WERI-Rb-1 (cell line): ENCODE measurements at regions not wholly inside any gene's neighbourhood (a gene's known extent, or its start where the extent isn't known, plus 50 kb on each side); places are given as distances from the start of the nearest gene placed in this dataset.

Experiments used
- DNase-seq: peaks from one replicate; pipeline ENCODE4 v3.0.0-alpha.2; 2020
- H3K27ac ChIP-seq: fragments of 250-450 bp; sonication (Bioruptor Pico); 2 replicates; pipeline ENCODE4 v1.5.1; 2020; ENCODE audit warnings: mild to moderate bottlenecking, moderate library complexity
- H3K27me3 ChIP-seq: fragments of 250-450 bp; sonication (Bioruptor Pico); 2 replicates; pipeline ENCODE4 v1.5.1; 2021; ENCODE audit warnings: mild to moderate bottlenecking, low read depth, moderate library complexity; ENCODE audit not compliant: insufficient read depth, severe bottlenecking
- H3K36me3 ChIP-seq: fragments of 250-450 bp; sonication (Bioruptor Pico); 2 replicates; pipeline ENCODE4 v1.5.1; 2020; ENCODE audit warnings: mild to moderate bottlenecking, moderate library complexity
- H3K4me3 ChIP-seq: 2 replicates; pipeline ENCODE4 v1.5.1; 2011; ENCODE audit warnings: low read depth, mild to moderate bottlenecking, control low read depth, low read length
- H3K9me3 ChIP-seq: fragments of 250-450 bp; sonication (Bioruptor Pico); 2 replicates; pipeline ENCODE4 v1.5.1; 2021; ENCODE audit warnings: mild to moderate bottlenecking, moderate library complexity; ENCODE audit not compliant: severe bottlenecking
- TF ChIP-seq, protein P1 (sequence below): IDR thresholded peaks from 2 replicates; pipeline ENCODE4 v1.5.1; 2011; ENCODE audit warnings: low read depth, mild to moderate bottlenecking, control low read depth, inconsistent platforms, low read length

DNA sequence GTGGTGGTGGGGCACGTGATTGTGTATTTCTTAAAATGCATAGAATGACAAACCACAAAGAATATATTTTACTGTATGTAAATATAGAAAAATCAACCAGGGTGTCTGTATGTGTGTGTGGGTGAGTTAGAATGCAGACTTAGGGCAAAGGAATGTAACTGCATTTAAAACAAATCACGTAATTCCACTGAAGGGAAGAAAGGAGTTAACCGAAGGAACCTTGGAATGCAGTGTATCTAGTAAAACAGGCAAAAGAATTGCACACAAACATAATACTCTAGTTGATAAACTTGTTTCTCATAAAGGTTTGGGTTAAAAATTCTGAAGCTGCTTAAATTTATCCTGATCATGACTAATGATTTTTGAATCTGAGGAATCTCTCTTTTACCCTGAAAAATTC is 134.9 kb downstream of the ADRA2A start:
- Histone ChIP-seq H3K9me3 (no peaks in the 10 kb centered on the region), H3K27me3 (no peaks in the 10 kb centered on the region), H3K4me3 (no peak overlapping the region), H3K27ac (no peak overlapping the region), H3K36me3 (no peaks in the 10 kb centered on the region)
- TF ChIP-seq, protein P1, sequence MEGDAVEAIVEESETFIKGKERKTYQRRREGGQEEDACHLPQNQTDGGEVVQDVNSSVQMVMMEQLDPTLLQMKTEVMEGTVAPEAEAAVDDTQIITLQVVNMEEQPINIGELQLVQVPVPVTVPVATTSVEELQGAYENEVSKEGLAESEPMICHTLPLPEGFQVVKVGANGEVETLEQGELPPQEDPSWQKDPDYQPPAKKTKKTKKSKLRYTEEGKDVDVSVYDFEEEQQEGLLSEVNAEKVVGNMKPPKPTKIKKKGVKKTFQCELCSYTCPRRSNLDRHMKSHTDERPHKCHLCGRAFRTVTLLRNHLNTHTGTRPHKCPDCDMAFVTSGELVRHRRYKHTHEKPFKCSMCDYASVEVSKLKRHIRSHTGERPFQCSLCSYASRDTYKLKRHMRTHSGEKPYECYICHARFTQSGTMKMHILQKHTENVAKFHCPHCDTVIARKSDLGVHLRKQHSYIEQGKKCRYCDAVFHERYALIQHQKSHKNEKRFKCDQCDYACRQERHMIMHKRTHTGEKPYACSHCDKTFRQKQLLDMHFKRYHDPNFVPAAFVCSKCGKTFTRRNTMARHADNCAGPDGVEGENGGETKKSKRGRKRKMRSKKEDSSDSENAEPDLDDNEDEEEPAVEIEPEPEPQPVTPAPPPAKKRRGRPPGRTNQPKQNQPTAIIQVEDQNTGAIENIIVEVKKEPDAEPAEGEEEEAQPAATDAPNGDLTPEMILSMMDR = no peak
- no peak for DNase-seq

DNA sequence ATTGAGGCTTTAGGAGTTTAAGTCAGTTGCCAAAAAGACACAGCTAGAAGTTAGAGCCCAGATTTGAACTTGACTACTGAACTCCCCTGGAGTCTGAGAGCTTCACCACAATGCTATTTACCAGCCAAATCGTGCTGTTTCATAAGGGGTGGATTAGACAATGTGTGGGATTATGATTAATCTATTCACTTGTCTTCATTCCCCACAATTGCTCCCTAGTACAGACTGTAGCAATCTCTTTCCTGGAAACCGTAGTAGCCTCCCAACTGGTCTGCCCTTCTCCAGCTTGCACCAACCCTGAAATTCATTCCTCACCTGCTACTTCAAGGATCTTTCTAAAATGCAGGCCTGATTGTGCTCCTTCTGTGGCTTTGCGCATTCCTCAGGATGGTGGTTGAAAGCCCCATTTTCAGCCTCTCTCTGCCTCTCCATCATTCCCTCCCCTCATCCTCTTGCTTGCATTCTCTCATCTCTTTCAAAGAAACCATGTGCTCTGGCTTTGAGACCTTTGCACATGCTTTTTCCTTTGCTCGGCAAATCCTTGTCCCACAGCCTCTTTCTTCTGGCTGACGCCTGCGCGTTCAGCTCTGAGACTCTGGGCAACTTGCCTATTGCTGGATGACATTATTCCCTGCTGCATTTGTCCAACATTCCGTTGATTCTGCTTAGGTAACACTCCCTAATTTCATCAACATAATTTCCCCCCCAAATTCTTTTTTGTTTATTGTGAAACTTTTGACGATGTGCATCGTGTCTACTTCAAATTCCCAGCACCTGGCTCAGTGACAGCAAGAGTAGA is 145.1 kb downstream of the ADRA2A start:
- TF ChIP-seq, protein P1 = no peak
- Histone ChIP-seq H3K9me3 (no peaks in the 10 kb centered on the region), H3K27me3 (no peaks in the 10 kb centered on the region), H3K27ac (no peak overlapping the region), H3K36me3 (no peaks in the 10 kb centered on the region), H3K4me3 (no peak overlapping the region)
- DNase-seq = no peak

DNA sequence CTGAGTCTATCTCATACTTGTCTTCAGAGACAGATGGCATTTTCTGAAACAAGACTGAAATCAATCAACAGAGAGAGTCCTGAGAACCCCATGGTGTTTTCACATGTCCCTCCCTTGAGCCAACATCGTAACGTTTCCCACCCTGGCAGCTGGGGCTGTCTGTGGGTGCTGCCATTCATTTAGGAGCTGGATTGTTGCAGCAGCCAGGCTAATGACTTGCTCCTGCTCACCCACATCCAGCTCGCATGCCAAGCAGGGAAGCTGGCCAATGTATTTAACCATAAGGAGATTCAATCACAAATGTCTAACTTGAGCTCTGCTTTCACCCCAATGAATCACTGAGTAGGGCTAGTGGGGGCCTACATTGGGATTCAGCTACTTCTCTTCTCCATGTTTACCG is 146.1 kb downstream of the ADRA2A start:
- Histone ChIP-seq H3K4me3 (no peak overlapping the region), H3K27me3 (no peaks in the 10 kb centered on the region), H3K36me3 (no peaks in the 10 kb centered on the region), H3K9me3 (no peaks in the 10 kb centered on the region), H3K27ac (no peak overlapping the region)
- DNase-seq = no peak
- TF ChIP-seq, protein P1 = no peak

DNA sequence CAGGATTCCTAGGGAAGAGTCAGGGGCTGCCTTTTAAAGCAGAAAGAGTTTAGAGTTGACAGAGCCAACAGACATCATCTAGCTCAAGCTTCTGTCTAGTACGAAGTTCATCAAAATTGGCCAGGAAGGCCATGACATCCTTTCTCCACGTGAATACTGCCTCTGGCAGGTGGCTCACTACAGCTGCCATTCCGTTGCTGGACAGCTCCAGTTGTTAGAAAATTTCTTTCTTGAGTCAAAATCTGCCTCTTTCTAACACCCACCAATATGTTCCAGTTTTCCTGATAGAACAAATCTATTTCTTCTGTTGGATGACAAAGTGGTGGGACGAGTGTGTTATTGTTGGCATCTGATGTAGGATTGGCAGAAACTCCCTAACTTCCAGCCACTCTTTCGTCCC is 154.9 kb downstream of the ADRA2A start:
- Histone ChIP-seq H3K9me3 (no peaks in the 10 kb centered on the region), H3K27ac (no peak overlapping the region), H3K4me3 (no peak overlapping the region), H3K36me3 (no peaks in the 10 kb centered on the region), H3K27me3 (no peaks in the 10 kb centered on the region)
- TF ChIP-seq, protein P1 = no peak
- DNase-seq = no peak

DNA sequence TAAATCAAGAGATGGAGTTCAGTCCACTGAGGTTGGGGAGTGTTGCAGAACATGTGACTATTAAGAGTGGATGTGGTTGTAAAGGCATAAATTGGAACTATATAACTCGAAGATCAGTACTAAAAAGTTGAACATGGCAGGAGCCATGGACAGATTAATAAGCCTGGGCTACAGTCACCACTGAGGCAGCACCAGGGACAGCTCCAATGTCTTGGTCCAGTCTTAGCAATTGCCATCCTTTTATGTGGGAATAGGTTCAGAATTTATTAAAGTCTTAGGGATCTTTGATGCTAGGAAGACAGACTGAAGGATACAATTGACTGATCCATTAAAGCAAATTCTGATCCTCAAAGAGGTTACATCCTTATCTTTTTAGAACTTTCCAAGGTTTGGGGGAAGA is 156.6 kb downstream of the ADRA2A start:
- TF ChIP-seq, protein P1 = no peak
- Histone ChIP-seq H3K27ac (no peak overlapping the region), H3K36me3 (no peaks in the 10 kb centered on the region), H3K27me3 (no peaks in the 10 kb centered on the region), H3K9me3 (no peaks in the 10 kb centered on the region), H3K4me3 (no peak overlapping the region)
- no peak for DNase-seq
